ENCODE measurements at regions not wholly inside any gene's neighbourhood (a gene's known extent, or its start where the extent isn't known, plus 50 kb on each side); places are given as distances from the start of the nearest gene placed in this dataset.

GRCh38 chr18:71252351-71252865 is 963.6 kb downstream of the SOCS6 start:
- TF ChIP-seq CTCF (IDR thresholded peaks at IDR 0.05; ENCODE audit: low read depth, low read length), result no peak
- TF ChIP-seq POLR2A (IDR thresholded peaks at IDR 0.05; ENCODE audit: extremely low read depth, insufficient read length), result no peak
- TF ChIP-seq MYC (IDR thresholded peaks at IDR 0.05; ENCODE audit: low read depth, low read length), result no peak
- TF ChIP-seq MAX (IDR thresholded peaks at IDR 0.05; ENCODE audit: low read depth, low read length), result no peak

Measured in NB4 (cell line).